ENCODE measurements at regions not wholly inside any gene's neighbourhood (a gene's known extent, or its start where the extent isn't known, plus 50 kb on each side); places are given as distances from the start of the nearest gene placed in this dataset.
A peak's percentile ranks its signal among the peaks of the same experiment; 100 is the strongest.

DNA sequence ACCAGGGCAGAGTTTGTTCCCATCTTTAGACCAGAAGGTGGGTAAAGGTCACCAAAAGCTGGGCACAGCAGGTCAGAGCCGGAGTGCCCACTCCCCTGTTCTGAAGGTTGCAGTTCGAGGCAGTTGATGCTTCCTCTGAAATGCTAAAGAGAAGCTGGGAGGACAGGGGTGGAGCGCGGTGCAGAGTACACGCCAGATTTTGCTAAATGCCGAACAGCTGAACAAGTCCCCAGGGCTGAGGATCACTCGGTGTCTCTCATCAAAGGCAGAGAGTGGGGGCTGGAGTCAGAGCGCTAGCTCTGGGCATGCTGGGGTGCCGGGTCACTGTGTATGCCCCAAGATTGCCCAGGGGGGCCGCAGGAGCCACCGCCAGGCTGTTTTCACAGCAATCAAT, 197.0 kb downstream of the BCOR start:
- no peak overlapping the region for H3K4me3 ChIP-seq (ENCODE audit: low read depth, low read length)
- DNase-seq (ENCODE audit: low read depth), result no peak
- ChIA-PET CTCF (interaction anchor here (1.4 kb wide), 1 partner anchor 366 kb away, joined by 3 read pairs; no protein-coding TSS in a partner anchor), POLR2A (no interaction called here)
- TF ChIP-seq, protein P1, sequence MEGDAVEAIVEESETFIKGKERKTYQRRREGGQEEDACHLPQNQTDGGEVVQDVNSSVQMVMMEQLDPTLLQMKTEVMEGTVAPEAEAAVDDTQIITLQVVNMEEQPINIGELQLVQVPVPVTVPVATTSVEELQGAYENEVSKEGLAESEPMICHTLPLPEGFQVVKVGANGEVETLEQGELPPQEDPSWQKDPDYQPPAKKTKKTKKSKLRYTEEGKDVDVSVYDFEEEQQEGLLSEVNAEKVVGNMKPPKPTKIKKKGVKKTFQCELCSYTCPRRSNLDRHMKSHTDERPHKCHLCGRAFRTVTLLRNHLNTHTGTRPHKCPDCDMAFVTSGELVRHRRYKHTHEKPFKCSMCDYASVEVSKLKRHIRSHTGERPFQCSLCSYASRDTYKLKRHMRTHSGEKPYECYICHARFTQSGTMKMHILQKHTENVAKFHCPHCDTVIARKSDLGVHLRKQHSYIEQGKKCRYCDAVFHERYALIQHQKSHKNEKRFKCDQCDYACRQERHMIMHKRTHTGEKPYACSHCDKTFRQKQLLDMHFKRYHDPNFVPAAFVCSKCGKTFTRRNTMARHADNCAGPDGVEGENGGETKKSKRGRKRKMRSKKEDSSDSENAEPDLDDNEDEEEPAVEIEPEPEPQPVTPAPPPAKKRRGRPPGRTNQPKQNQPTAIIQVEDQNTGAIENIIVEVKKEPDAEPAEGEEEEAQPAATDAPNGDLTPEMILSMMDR (IDR thresholded peaks at IDR 0.05; ENCODE audit: insufficient read depth, low read depth, low read length), result no peak
- no peaks in the 10 kb centered on the region for H3K36me3 ChIP-seq (ENCODE audit: control insufficient read depth, insufficient read depth, low read length)
- H3K27me3 ChIP-seq (ENCODE audit: control insufficient read depth, insufficient read depth, low read length), result no peaks in the 10 kb centered on the region

DNA sequence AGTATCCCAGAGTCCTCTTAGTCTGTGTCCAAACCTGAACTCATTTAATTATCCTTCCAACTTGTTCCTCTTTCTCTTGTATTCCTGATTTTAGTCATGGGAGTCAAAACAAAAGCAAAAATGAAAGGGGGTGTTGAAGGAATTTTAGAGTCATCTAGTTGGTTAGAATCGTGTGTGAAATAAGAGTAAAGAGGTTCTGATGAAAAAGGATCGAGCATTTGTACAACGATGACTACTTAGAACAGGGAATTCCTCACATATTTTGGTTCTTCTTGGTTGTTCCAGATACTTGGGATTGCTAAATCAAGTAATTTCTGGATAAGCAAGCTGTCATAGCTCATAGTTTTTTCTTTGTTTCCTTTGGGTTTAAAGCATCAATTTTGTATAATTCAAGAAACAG, 194.4 kb downstream of the BCOR start:
- DNase-seq (ENCODE audit: low read depth), result peak; percentile 53
- TF ChIP-seq, protein P1 (IDR thresholded peaks at IDR 0.05; ENCODE audit: insufficient read depth, low read depth, low read length), result no peak
- CTCF ChIA-PET, result no interaction called here
- POLR2A ChIA-PET, result no interaction called here
- H3K4me3 ChIP-seq (ENCODE audit: low read depth, low read length), result no peak overlapping the region
- no peaks in the 10 kb centered on the region for H3K36me3 ChIP-seq (ENCODE audit: control insufficient read depth, insufficient read depth, low read length)
- H3K27me3 ChIP-seq (ENCODE audit: control insufficient read depth, insufficient read depth, low read length), result no peaks in the 10 kb centered on the region

DNA sequence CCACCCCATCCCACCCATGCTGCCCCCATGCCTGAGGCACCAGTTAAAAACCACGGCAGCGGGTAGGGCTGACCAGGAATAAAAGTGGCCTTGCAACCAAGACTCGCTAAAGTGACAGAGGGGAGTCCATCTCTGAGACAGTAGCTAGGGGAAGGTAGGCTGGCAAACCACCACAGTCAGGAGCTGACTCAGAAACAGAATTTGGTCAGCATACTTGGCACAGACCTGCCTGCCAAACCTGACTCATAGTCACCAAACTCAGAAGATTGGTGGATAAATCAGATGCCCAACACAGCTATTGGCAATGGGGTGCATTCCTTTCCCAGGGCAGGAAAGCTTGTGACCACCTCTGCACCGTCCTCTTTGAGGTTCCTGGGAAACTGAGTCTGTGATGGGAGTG, 193.8 kb downstream of the BCOR start:
- POLR2A ChIA-PET, result no interaction called here
- CTCF ChIA-PET, result interaction anchor here (0.6 kb wide), 1 partner anchor 118 kb away, joined by 5 read pairs; no protein-coding TSS in a partner anchor
- TF ChIP-seq, protein P1 (IDR thresholded peaks at IDR 0.05; ENCODE audit: insufficient read depth, low read depth, low read length), result no peak
- no peaks in the 10 kb centered on the region for H3K27me3 ChIP-seq (ENCODE audit: control insufficient read depth, insufficient read depth, low read length)
- H3K4me3 ChIP-seq (ENCODE audit: low read depth, low read length), result no peak overlapping the region
- H3K36me3 ChIP-seq (ENCODE audit: control insufficient read depth, insufficient read depth, low read length), result no peaks in the 10 kb centered on the region
- DNase-seq (ENCODE audit: low read depth), result no peak

GRCh38 chrX:39904816-39905537, 192.8 kb downstream of the BCOR start:
- Histone ChIP-seq H3K27me3 (ENCODE audit: control insufficient read depth, insufficient read depth, low read length) (no peaks in the 10 kb centered on the region), H3K4me3 (ENCODE audit: low read depth, low read length) (no peak overlapping the region), H3K36me3 (ENCODE audit: control insufficient read depth, insufficient read depth, low read length) (no peaks in the 10 kb centered on the region)
- POLR2A ChIA-PET, result no interaction called here
- CTCF ChIA-PET, result no interaction called here
- TF ChIP-seq, protein P1 (IDR thresholded peaks at IDR 0.05; ENCODE audit: insufficient read depth, low read depth, low read length), result no peak
- no peak for DNase-seq (ENCODE audit: low read depth)

DNA sequence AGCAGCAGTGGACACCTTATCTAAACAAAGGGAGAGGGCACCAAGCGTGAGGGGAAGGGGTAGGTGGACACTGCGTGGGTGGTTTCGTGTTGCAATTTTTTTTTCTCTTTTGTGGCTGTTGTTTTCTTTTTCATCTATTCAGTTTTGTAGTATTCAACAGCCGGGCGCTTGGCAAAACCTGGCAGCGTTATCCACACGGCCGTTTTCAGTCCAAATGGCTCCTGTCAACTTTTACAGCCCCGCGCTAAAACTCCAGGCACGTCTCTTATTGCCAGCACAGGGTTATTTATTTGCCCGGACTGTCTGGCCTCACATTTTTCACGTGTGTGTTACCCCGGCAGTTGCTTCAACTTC, 192.2 kb downstream of the BCOR start:
- Histone ChIP-seq H3K4me3 (ENCODE audit: low read depth, low read length) (no peak overlapping the region), H3K36me3 (ENCODE audit: control insufficient read depth, insufficient read depth, low read length) (no peaks in the 10 kb centered on the region), H3K27me3 (ENCODE audit: control insufficient read depth, insufficient read depth, low read length) (no peaks in the 10 kb centered on the region)
- ChIA-PET CTCF (no interaction called here), POLR2A (no interaction called here)
- no peak for DNase-seq (ENCODE audit: low read depth)
- TF ChIP-seq, protein P1 (IDR thresholded peaks at IDR 0.05; ENCODE audit: insufficient read depth, low read depth, low read length), result no peak

Data from BJ (cell line).